HEK293T (cell line): ENCODE measurements at regions not wholly inside any gene's neighbourhood (a gene's known extent, or its start where the extent isn't known, plus 50 kb on each side); places are given as distances from the start of the nearest gene placed in this dataset.

Source experiments
- CTCF ChIA-PET: fragments of 350-600 bp; formaldehyde crosslinking; extraction: SDS; loops from one replicate; lab custom pipeline; 2021; ENCODE audit warnings: antibody characterized with exemption, inconsistent platforms; lab: Yijun Ruan, JAX
- POLR2A ChIA-PET: fragments of 350-600 bp; formaldehyde crosslinking; extraction: SDS; loops from one replicate; lab custom pipeline; 2020; ENCODE audit warnings: antibody characterized with exemption, inconsistent platforms; lab: Yijun Ruan, JAX
- DNase-seq: peaks from one replicate; pipeline ENCODE4 v3.0.0; 2012; ENCODE audit warnings: mixed read lengths; ENCODE audit errors: extremely low spot score
- ARNT ChIP-seq: fragments of 450-650 bp; IDR thresholded peaks from 2 replicates; pipeline ENCODE4 v1.6.1; 2017; ENCODE audit warnings: mild to moderate bottlenecking
- BHLHE40 ChIP-seq: fragments of 450-650 bp; IDR thresholded peaks from 2 replicates; pipeline ENCODE4 v1.6.1; 2016; ENCODE audit warnings: mild to moderate bottlenecking, moderate library complexity, borderline replicate concordance
- CTBP1 ChIP-seq: fragments of 450-650 bp; IDR thresholded peaks from 2 replicates; pipeline ENCODE4 v1.6.1; 2016; ENCODE audit warnings: borderline replicate concordance
- ELF4 ChIP-seq: fragments of 450-650 bp; IDR thresholded peaks from 2 replicates; pipeline ENCODE4 v1.6.1; 2017; ENCODE audit warnings: antibody characterized with exemption
- FOXA1 ChIP-seq: fragments of 450-650 bp; IDR thresholded peaks from 2 replicates; pipeline ENCODE4 v1.6.1; 2016; ENCODE audit warnings: mild to moderate bottlenecking
- FOXK2 ChIP-seq: fragments of 450-650 bp; IDR thresholded peaks from 2 replicates; pipeline ENCODE4 v1.6.1; 2016; ENCODE audit warnings: mild to moderate bottlenecking
- FOXM1 ChIP-seq: fragments of 450-650 bp; IDR thresholded peaks from 2 replicates; pipeline ENCODE4 v1.6.1; 2017; ENCODE audit warnings: mild to moderate bottlenecking, borderline replicate concordance
- HDGF ChIP-seq: fragments of 450-650 bp; IDR thresholded peaks from 2 replicates; pipeline ENCODE4 v1.6.1; 2017; ENCODE audit warnings: antibody characterized with exemption, borderline replicate concordance
- L3MBTL2 ChIP-seq: fragments of 450-650 bp; conservative IDR thresholded peaks from 2 replicates; pipeline ENCODE4 v1.6.1; 2016; ENCODE audit warnings: mild to moderate bottlenecking
- LEF1 ChIP-seq: fragments of 450-650 bp; IDR thresholded peaks from 2 replicates; pipeline ENCODE4 v1.6.1; 2017; ENCODE audit warnings: mild to moderate bottlenecking, borderline replicate concordance
- NFRKB ChIP-seq: fragments of 450-650 bp; IDR thresholded peaks from 2 replicates; pipeline ENCODE4 v1.6.1; 2016; ENCODE audit warnings: mild to moderate bottlenecking, moderate library complexity
- SP1 ChIP-seq: fragments of 450-650 bp; IDR thresholded peaks from 2 replicates; pipeline ENCODE4 v1.6.1; 2017
- SUZ12 ChIP-seq: fragments of 450-650 bp; IDR thresholded peaks from 2 replicates; pipeline ENCODE4 v1.6.1; 2016; ENCODE audit warnings: mild to moderate bottlenecking
- TARDBP ChIP-seq: fragments of 450-650 bp; IDR thresholded peaks from 2 replicates; pipeline ENCODE4 v1.6.1; 2016
- ZNF384 ChIP-seq: fragments of 450-650 bp; IDR thresholded peaks from 2 replicates; pipeline ENCODE4 v1.6.1; 2016
- TF ChIP-seq, protein P1 (sequence below): fragments of 450-650 bp; IDR thresholded peaks from 2 replicates; pipeline ENCODE4 v1.6.1; 2016

GRCh38 chr4:53716011-53716410 is 124.7 kb upstream of the LNX1 start:
- DNase-seq = no peak
- ChIA-PET CTCF (interaction anchor here (0.7 to 1.4 kb wide), 2 partner anchors 9 kb away, joined by 3 to 8 read pairs; no protein-coding TSS in a partner anchor), POLR2A (no interaction called here)

DNA sequence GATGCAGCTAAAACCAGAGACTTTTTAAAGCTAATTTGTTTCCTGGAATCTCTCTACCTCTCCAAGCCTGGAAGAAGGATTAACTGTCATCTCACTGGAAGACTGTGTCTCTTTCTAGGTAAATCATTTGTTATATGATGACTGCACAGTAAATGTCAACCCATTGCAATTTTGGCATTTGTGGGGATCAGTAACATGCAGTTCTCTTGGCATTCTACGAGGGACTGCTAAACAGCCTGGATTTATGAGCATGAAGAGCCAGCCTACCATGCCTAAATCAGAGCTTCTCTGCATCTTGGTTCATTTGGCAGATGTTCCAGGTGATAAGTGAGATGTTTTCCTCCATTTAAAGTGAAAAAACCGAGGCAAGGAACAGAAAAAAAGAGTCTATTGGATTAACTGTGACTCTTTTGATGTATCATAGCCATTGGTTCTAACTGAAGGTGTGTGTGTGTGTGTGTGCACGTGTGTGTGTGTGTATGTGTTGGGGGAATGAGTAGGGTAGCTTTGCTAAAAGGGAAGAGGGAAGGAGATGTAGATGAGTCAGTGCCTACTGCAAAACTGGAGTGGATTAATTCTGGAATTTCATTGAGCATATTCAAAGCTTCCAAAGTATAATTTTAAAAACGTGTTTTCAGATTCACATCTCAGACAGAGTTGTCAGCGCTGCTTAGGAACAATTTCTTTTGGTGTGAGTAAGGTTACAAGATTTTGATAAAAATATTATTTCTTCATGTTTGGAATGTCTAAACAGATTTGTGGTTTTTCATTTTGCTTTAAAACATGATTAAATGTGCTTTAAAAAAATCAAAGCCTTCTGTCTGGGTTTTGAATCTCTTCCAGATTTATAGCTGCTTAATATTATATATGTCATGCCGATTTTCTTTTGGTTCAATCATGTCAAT is 123.2 kb upstream of the LNX1 start:
- ChIA-PET POLR2A (interaction anchor here (2.1 kb wide), 1 partner anchor 12 kb away, joined by 6 read pairs; no protein-coding TSS in a partner anchor), CTCF (interaction anchor here (0.5 to 1.4 kb wide), 3 partner anchors 8 to 362 kb away, joined by 3 to 8 read pairs (median 7); no protein-coding TSS in a partner anchor)
- TF ChIP-seq FOXA1 (no peak), LEF1 (no peak), HDGF (no peak), SP1 (no peak)
- TF ChIP-seq, protein P1, sequence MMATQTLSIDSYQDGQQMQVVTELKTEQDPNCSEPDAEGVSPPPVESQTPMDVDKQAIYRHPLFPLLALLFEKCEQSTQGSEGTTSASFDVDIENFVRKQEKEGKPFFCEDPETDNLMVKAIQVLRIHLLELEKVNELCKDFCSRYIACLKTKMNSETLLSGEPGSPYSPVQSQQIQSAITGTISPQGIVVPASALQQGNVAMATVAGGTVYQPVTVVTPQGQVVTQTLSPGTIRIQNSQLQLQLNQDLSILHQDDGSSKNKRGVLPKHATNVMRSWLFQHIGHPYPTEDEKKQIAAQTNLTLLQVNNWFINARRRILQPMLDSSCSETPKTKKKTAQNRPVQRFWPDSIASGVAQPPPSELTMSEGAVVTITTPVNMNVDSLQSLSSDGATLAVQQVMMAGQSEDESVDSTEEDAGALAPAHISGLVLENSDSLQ = no peak
- no peak for DNase-seq

More at GRCh38 chr4:53716011-53716410, 124.7 kb upstream of the LNX1 start:
- TF ChIP-seq L3MBTL2 = no peak
- TF ChIP-seq BHLHE40 = no peak
- TF ChIP-seq ELF4 = no peak
- TF ChIP-seq NFRKB = no peak
- no peak for TF ChIP-seq TARDBP
- TF ChIP-seq SUZ12 = no peak
- no peak for TF ChIP-seq FOXK2
- no peak for TF ChIP-seq FOXA1
- TF ChIP-seq ZNF384 = no peak
- TF ChIP-seq CTBP1 = no peak
- TF ChIP-seq, protein P1 = no peak
- TF ChIP-seq SP1 = no peak
- no peak for TF ChIP-seq HDGF
- TF ChIP-seq ARNT = no peak

DNA sequence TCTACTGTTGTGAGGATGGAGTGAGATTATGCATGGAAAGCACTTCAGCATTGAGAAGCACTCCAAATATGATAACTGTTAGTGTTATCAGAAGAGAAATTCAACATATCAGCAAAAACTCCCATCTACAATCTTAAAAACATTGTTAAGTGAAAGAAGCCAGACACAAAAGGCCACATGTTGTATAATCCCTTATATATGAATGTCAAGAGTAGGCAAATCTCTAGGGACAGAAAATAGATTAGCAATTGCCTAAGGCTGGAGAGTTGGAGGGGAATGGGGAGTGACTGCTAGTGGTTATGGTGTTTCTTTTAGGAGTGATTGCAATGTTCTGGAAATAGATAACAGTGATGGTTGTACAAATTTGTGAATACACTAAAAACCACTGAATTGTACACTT is 122.5 kb upstream of the LNX1 start:
- POLR2A ChIA-PET = interaction anchor here (2.1 kb wide), 1 partner anchor 11 kb away, joined by 6 read pairs; no protein-coding TSS in a partner anchor
- no peak for DNase-seq
- no peak for TF ChIP-seq ARNT
- TF ChIP-seq BHLHE40 = no peak
- TF ChIP-seq ELF4 = no peak
- no peak for TF ChIP-seq L3MBTL2
- TF ChIP-seq NFRKB = no peak
- no peak for TF ChIP-seq ZNF384
- CTCF ChIA-PET = no interaction called here

GRCh38 chr4:53713296-53713695 is 122.0 kb upstream of the LNX1 start:
- TF ChIP-seq SUZ12 = no peak
- no peak for TF ChIP-seq ZNF384
- no peak for TF ChIP-seq SP1
- TF ChIP-seq ARNT = no peak
- TF ChIP-seq LEF1 = no peak
- no peak for TF ChIP-seq ELF4
- TF ChIP-seq NFRKB = no peak
- TF ChIP-seq FOXM1 = no peak
- TF ChIP-seq FOXA1 = no peak
- TF ChIP-seq HDGF = no peak
- TF ChIP-seq TARDBP = no peak
- TF ChIP-seq FOXK2 = no peak
- TF ChIP-seq, protein P1 = no peak
- no peak for TF ChIP-seq L3MBTL2
- TF ChIP-seq CTBP1 = no peak
- no peak for DNase-seq
- POLR2A ChIA-PET = interaction anchor here (2.1 kb wide), 1 partner anchor 10 kb away, joined by 6 read pairs; no protein-coding TSS in a partner anchor
- CTCF ChIA-PET = no interaction called here

- CTCF ChIA-PET = interaction anchor here (1.6 kb wide), 1 partner anchor 9 kb away, joined by 4 read pairs; no protein-coding TSS in a partner anchor
- POLR2A ChIA-PET = interaction anchor here (2.1 kb wide), 1 partner anchor 10 kb away, joined by 6 read pairs; no protein-coding TSS in a partner anchor
- TF ChIP-seq ARNT (no peak), HDGF (no peak), L3MBTL2 (no peak), FOXA1 (no peak), NFRKB (no peak), TARDBP (no peak), ELF4 (no peak), SP1 (no peak)
- DNase-seq = no peak
Measured at GRCh38 chr4:53712408-53713020, 121.2 kb upstream of the LNX1 start.

GRCh38 chr4:53711926-53712325 is 120.6 kb upstream of the LNX1 start:
- TF ChIP-seq ARNT = no peak
- no peak for TF ChIP-seq LEF1
- no peak for TF ChIP-seq FOXA1
- TF ChIP-seq TARDBP = no peak
- no peak for TF ChIP-seq FOXK2
- TF ChIP-seq FOXM1 = no peak
- no peak for TF ChIP-seq NFRKB
- TF ChIP-seq SP1 = no peak
- TF ChIP-seq HDGF = no peak
- TF ChIP-seq, protein P1 = no peak
- no peak for TF ChIP-seq BHLHE40
- TF ChIP-seq ZNF384 = no peak
- TF ChIP-seq ELF4 = no peak
- no peak for TF ChIP-seq SUZ12
- TF ChIP-seq CTBP1 = no peak
- ChIA-PET POLR2A (no interaction called here), CTCF (interaction anchor here (1.6 kb wide), 1 partner anchor 8 kb away, joined by 4 read pairs; no protein-coding TSS in a partner anchor)
- DNase-seq = no peak
